Esophagus muscularis mucosa (tissue), 3 donors: ENCODE measurements at regions not wholly inside any gene's neighbourhood (a gene's known extent, or its start where the extent isn't known, plus 50 kb on each side); places are given as distances from the start of the nearest gene placed in this dataset.

Experiments
- CTCF ChIP-seq, 3 experiments: fragments of 200-600 bp in 2 of 3; fragments of 450-650 bp in 1 of 3; sonication (generic) in 2 of 3; IDR thresholded peaks; one replicate each; pipeline ENCODE4 v1.5.1; 2017 to 2019; ENCODE audit warnings: antibody characterized with exemption in 3 of 3, mild to moderate bottlenecking in 2 of 3, moderate library complexity in 1 of 3
- POLR2A ChIP-seq: fragments of 450-650 bp; IDR thresholded peaks from one replicate; pipeline ENCODE4 v1.6.1; 2017; ENCODE audit warnings: antibody characterized with exemption, moderate library complexity, mild to moderate bottlenecking, low read depth
- POLR2AphosphoS5 ChIP-seq, 2 donors: sonication (generic); formaldehyde crosslinking; IDR thresholded peaks; one replicate each; pipeline ENCODE4 v1.6.1; 2017; ENCODE audit warnings: antibody characterized with exemption in 2 of 2

- TF ChIP-seq POLR2A (no peak), POLR2AphosphoS5 (IDR thresholded peaks at IDR 0.05) (no peak), CTCF (IDR thresholded peaks at IDR 0.05) (no peak)
Measured at GRCh38 chr2:128512379-128513115, 193.9 kb upstream of the HS6ST1 start.
